GM21423 (cell line): ENCODE measurements at regions not wholly inside any gene's neighbourhood (a gene's known extent, or its start where the extent isn't known, plus 50 kb on each side); places are given as distances from the start of the nearest gene placed in this dataset.

Experiments
- ATAC-seq: cut with Tn5 transposase; IDR thresholded peaks from one replicate; pipeline ENCODE4 v1.9.1; 2021; ENCODE audit warnings: mild to moderate bottlenecking, moderate library complexity; ENCODE audit not compliant: unreplicated experiment

GRCh38 chr7:39883812-39884390 lies 66.2 kb upstream of the CDK13 start:
- no peak for ATAC-seq

DNA sequence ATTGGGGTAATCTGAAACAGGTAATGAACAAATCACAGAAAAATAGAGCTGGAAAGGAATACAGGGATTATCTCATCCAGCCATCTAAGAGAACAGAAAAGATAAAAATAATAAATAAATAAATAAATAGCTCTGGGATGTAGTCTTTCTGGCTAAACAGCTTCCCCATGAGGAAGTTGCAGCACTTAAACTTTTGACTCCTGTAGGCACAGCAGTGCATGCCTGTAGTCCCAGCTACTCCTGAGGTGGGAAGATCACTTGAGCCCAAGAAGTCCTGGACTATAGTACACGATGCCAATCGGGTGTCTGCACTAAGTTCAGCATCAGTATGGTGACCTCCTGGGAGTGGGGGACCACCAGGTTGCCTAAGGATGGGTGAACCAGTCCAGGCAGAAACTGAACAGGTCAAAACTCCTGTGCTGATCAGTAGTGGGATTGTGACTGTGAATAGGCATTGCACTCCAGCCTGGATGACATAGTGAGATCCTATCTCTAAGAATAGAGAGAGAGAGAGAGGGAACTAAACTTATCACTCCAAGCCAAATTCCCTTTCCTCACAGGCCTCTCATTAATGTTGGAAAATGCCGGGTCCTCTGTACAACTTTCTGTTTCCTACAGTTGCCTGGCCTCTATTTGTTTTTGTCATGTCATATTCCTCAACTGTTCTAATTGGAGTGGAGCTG lies 61.7 kb upstream of the CDK13 start:
- ATAC-seq, result no peak

GRCh38 chr7:39890411-39890810 lies 59.6 kb upstream of the CDK13 start:
- no peak for ATAC-seq

- no peak for ATAC-seq
Measured at GRCh38 chr7:39891894-39892293, 58.2 kb upstream of the CDK13 start.

DNA sequence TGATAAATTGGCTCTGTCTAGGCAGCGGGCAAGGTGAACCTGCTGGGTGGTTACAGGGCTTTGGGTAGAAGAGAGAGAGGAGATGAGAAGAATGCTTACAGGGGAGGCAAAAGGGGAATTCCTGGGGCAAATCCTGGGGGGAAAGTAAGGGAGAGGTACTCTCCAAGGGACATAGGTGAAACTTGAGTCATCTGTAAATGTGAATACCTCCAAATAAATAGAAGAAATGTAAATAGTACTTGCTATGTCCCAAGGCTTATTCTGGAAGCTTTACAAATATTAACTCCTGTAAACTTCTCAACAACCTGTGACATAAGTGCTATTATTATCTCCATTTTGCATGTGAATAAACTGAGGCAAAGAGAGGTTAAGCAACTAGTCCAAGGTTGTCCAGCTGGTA lies 57.7 kb upstream of the CDK13 start:
- no peak for ATAC-seq

DNA sequence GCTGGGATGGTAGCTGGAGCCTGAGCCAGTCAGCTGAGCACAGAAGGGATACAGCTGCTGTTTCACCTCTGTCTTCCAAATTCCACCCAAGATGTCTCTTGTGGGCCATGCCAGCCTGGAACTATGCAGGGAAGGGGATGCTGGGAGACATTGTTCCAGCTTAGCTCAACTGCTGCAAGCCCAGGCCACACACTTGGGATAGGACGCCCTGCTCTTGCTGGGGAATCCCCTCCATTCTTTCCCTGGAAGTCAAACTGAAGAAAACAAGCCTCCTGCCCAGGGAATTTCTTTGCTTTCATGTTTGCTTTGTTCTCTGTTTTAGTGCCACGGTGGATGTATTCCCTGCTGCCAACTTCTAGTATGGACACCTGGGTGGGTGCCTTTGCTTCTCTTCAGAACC lies 55.2 kb upstream of the CDK13 start:
- ATAC-seq, result no peak

- no peak for ATAC-seq
Measured at GRCh38 chr7:39896840-39897239, 53.2 kb upstream of the CDK13 start.

- ATAC-seq, result no peak
Measured at GRCh38 chr7:39898867-39899266, 51.2 kb upstream of the CDK13 start.
